Testis (tissue), 2 donors: ENCODE measurements at regions not wholly inside any gene's neighbourhood (a gene's known extent, or its start where the extent isn't known, plus 50 kb on each side); places are given as distances from the start of the nearest gene placed in this dataset.

ENCODE experiments used
- DNase-seq: peaks from one replicate; pipeline ENCODE4 v3.0.0-alpha.2; 2019
- H3K27ac ChIP-seq, 2 donors: fragments of 200-600 bp; sonication (generic); one replicate each; pipeline ENCODE4 v1.5.1; 2019
- H3K27me3 ChIP-seq: fragments of 200-600 bp; sonication (generic); one replicate; pipeline ENCODE4 v1.5.1; 2019
- H3K36me3 ChIP-seq: fragments of 200-600 bp; sonication (generic); one replicate; pipeline ENCODE4 v1.5.1; 2017; ENCODE audit warnings: low read depth; ENCODE audit errors: missing control alignments
- H3K4me1 ChIP-seq: fragments of 200-600 bp; sonication (generic); one replicate; pipeline ENCODE4 v1.5.1; 2019
- H3K4me3 ChIP-seq, 2 donors: fragments of 200-600 bp; sonication (generic); one replicate each; pipeline ENCODE4 v1.5.1; 2017 to 2019
- H3K9me3 ChIP-seq: fragments of 200-600 bp; sonication (generic); one replicate; pipeline ENCODE4 v1.5.1; 2017
- CTCF ChIP-seq, 3 experiments: fragments of 450-650 bp in 2 of 3; fragments of 200-600 bp in 1 of 3; sonication (generic) in 1 of 3; IDR thresholded peaks; one replicate each; pipeline ENCODE4 v1.5.1; 2016 to 2019; ENCODE audit warnings: antibody characterized with exemption in 3 of 3, mild to moderate bottlenecking in 2 of 3, moderate library complexity in 1 of 3
- POLR2A ChIP-seq: fragments of 450-650 bp; IDR thresholded peaks from one replicate; pipeline ENCODE4 v1.6.1; 2017; ENCODE audit warnings: antibody characterized with exemption, mild to moderate bottlenecking, moderate library complexity
- WGBS, 2 donors: methylation state at CpG; one replicate each; pipeline ENCODE4 v1.1.5; 2018; 5-methylcytosine and 5-hydroxymethylcytosine counted together
- intact Hi-C: fragments of 100-400 bp; cut with DNase I; formaldehyde crosslinking; loops from one replicate; pipeline ENCODE4 v1.15.1; 2023; ENCODE audit warnings: low total_unique reads

GRCh38 chr2:172281648-172282570 is 145.5 kb upstream of the ITGA6 start:
- no peak overlapping the region for H3K4me3 ChIP-seq
- H3K4me1 ChIP-seq: peaks cover 6% of the 10 kb centered on the region
- WGBS, 2 donors: 84 to 93% methylated on average over 3 of the region's 3 CpGs
- H3K9me3 ChIP-seq: no peaks in the 10 kb centered on the region
- H3K27me3 ChIP-seq: no peaks in the 10 kb centered on the region
- intact Hi-C loops: no loop called here
- DNase-seq: no peak
- TF ChIP-seq POLR2A: no peak
- no peak for TF ChIP-seq CTCF (IDR thresholded peaks at IDR 0.05)
- H3K27ac ChIP-seq: no peak overlapping the region
- no peaks in the 10 kb centered on the region for H3K36me3 ChIP-seq

- no peak for DNase-seq
- TF ChIP-seq CTCF (IDR thresholded peaks at IDR 0.05) (no peak), POLR2A (no peak)
- Histone ChIP-seq H3K27me3 (no peaks in the 10 kb centered on the region), H3K9me3 (no peaks in the 10 kb centered on the region), H3K36me3 (no peaks in the 10 kb centered on the region), H3K27ac (no peak overlapping the region), H3K4me1 (peaks cover 6% of the 10 kb centered on the region), H3K4me3 (no peak overlapping the region)
- intact Hi-C loops: no loop called here
- 88 to 92% methylated on average over 5 of the region's 5 CpGs for WGBS, 2 donors
Observed at GRCh38 chr2:172282944-172283343, 144.4 kb upstream of the ITGA6 start.

GRCh38 chr2:172283476-172283875 is 143.9 kb upstream of the ITGA6 start:
- WGBS, 2 donors: 75 to 80% methylated on average over 5 of the region's 5 CpGs
- TF ChIP-seq CTCF (IDR thresholded peaks at IDR 0.05) (no peak), POLR2A (no peak)

GRCh38 chr2:172284209-172284608 is 143.2 kb upstream of the ITGA6 start:
- TF ChIP-seq CTCF (IDR thresholded peaks at IDR 0.05) (no peak), POLR2A (no peak)
- H3K4me3 ChIP-seq: no peak overlapping the region
- H3K9me3 ChIP-seq: no peaks in the 10 kb centered on the region
- no peak overlapping the region for H3K27ac ChIP-seq
- no peak for DNase-seq
- intact Hi-C loops: no loop called here
- H3K27me3 ChIP-seq: no peaks in the 10 kb centered on the region
- no peaks in the 10 kb centered on the region for H3K36me3 ChIP-seq
- peaks cover 6% of the 10 kb centered on the region for H3K4me1 ChIP-seq
- WGBS, 2 donors: 91 to 94% methylated on average over 4 of the region's 4 CpGs

More at GRCh38 chr2:172283476-172283875, 143.9 kb upstream of the ITGA6 start:
- intact Hi-C loops: no loop called here
- DNase-seq: no peak
- no peak overlapping the region for H3K4me3 ChIP-seq
- H3K4me1 ChIP-seq: peaks cover 6% of the 10 kb centered on the region
- no peaks in the 10 kb centered on the region for H3K36me3 ChIP-seq
- no peaks in the 10 kb centered on the region for H3K27me3 ChIP-seq
- H3K9me3 ChIP-seq: no peaks in the 10 kb centered on the region
- H3K27ac ChIP-seq: no peak overlapping the region
